ENCODE measurements at regions not wholly inside any gene's neighbourhood (a gene's known extent, or its start where the extent isn't known, plus 50 kb on each side); places are given as distances from the start of the nearest gene placed in this dataset.

- DNase-seq (ENCODE audit: low read depth, low spot score) (no peak), FAIRE-seq (no peak)
- ChIA-PET POLR2A (no interaction called here), CTCF (no interaction called here)
- dilution Hi-C loops (cut with MboI; ENCODE audit: extremely low pct_ligation_motif_present, low sequenced_read_pairs) (no loop called here), intact Hi-C loops (cut with micrococcal nuclease) (no loop called here)
- Histone ChIP-seq H3K4me3 (replicated peaks in 1 of 3; ENCODE audit: insufficient read depth in 1 of 3, low read depth in 1 of 3, low read length in 3 of 3) (no peak overlapping the region), H3K4me1 (ENCODE audit: control insufficient read depth, extremely low read depth, insufficient read depth, low read length) (no peaks in the 10 kb centered on the region), H3K36me3 (ENCODE audit: control insufficient read depth in 2 of 2, extremely low read depth in 1 of 2, insufficient read depth in 2 of 2, low read length in 2 of 2) (no peaks in the 10 kb centered on the region), H3K9me3 (replicated peaks; ENCODE audit: control insufficient read depth, insufficient read depth, low read length) (no peaks in the 10 kb centered on the region), H4K20me1 (replicated peaks; ENCODE audit: control insufficient read depth, extremely low read depth, insufficient read depth, low read length) (no peaks in the 10 kb centered on the region), H2AFZ (ENCODE audit: low read depth, low read length) (no peak overlapping the region), H3K27me3 (ENCODE audit: control insufficient read depth in 2 of 2, insufficient read depth in 2 of 2, low read length in 2 of 2) (no peaks in the 10 kb centered on the region), H3K9me1 (replicated peaks; ENCODE audit: control insufficient read depth, extremely low read depth, insufficient read depth, low read length) (no peaks in the 10 kb centered on the region), H3K27ac (ENCODE audit: insufficient read depth, low read depth, low read length) (no peak overlapping the region), H3K79me2 (ENCODE audit: control insufficient read depth, insufficient read depth, low read length) (no peaks in the 10 kb centered on the region), H3K4me2 (ENCODE audit: insufficient read depth, low read length) (no peak overlapping the region), H3K9ac (replicated peaks; ENCODE audit: extremely low read depth, insufficient read depth, low read length) (no peak overlapping the region)
- BruUV-seq (replicated peaks) = no TSS peak
- TF ChIP-seq GATA2 (IDR thresholded peaks at IDR 0.05; ENCODE audit: insufficient read depth, insufficient read length, low read depth, low read length) (no peak), MYC (IDR thresholded peaks at IDR 0.05; ENCODE audit: low read depth, low read length) (no peak), MAX (IDR thresholded peaks at IDR 0.05; ENCODE audit: insufficient read depth, insufficient read length) (no peak), JUN (IDR thresholded peaks at IDR 0.05; ENCODE audit: borderline replicate concordance, insufficient read depth, insufficient read length, low read depth) (no peak), CTCF (IDR thresholded peaks at IDR 0.05; ENCODE audit: extremely low read depth in 1 of 2, insufficient read depth in 1 of 2, low read depth in 1 of 2, low read length in 2 of 2) (no peak), FOS (IDR thresholded peaks at IDR 0.05; ENCODE audit: borderline replicate concordance, insufficient read depth, low read length) (no peak)
These were observed 115.4 kb upstream of the ATP2B2 start for GRCh38 chr3:10620833-10621082.
